ENCODE measurements at regions not wholly inside any gene's neighbourhood (a gene's known extent, or its start where the extent isn't known, plus 50 kb on each side); places are given as distances from the start of the nearest gene placed in this dataset.

GRCh38 chr16:25637236-25637635 lies 54.5 kb upstream of the HS3ST4 start:
- Histone ChIP-seq H3K9me3 (replicated peaks in 1 of 11) (0 out of 22 replicates have a peak, but pooled peaks cover 0 to 3% (median 0%) of the 10 kb centered on the region in 11 experiments), H3K4me3 (no peak overlapping the region), H3K36me3 (no peaks in the 10 kb centered on the region), H4K20me1 (no peaks in the 10 kb centered on the region), H3K27ac (no peak overlapping the region), H3K27me3 (peaks cover 0 to 3% (median 0%) of the 10 kb centered on the region in 11 experiments; a peak in 1 of 22 replicates), H3K4me1 (peaks cover 0 to 14% (median 0%) of the 10 kb centered on the region in 10 experiments; a peak in 6 of 20 replicates), H3K4me2 (no peak overlapping the region), H3K9ac (no peak overlapping the region)
- TF ChIP-seq Cebpa-rat (IDR thresholded peaks at IDR 0.05), result no peak

DNA sequence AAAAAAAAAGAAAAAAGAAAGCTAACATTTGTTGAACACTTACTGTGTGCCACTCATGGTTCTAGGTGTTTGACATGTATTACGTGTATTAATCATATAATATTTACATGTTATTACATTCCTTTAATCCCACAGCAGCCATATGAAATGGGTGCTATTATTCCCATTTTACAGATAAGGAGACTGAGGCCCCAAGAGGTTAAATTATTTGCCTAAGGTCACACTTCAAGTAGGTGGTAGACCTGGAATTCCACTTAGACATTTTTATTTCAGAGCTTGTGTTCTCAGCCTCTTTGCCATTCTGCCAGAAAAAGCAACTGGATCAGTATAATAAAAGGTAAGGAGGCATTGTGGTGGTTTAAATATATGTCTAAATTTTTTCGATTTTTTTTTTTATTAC lies 55.1 kb upstream of the HS3ST4 start:
- Histone ChIP-seq H3K36me3 (no peaks in the 10 kb centered on the region), H4K20me1 (no peaks in the 10 kb centered on the region), H3K4me3 (no peak overlapping the region), H3K27me3 (peaks cover 0 to 3% (median 0%) of the 10 kb centered on the region in 11 experiments; a peak in 1 of 22 replicates), H3K4me2 (no peak overlapping the region), H3K27ac (no peak overlapping the region), H3K9ac (no peak overlapping the region), H3K9me3 (replicated peaks in 1 of 11) (0 out of 22 replicates have a peak, but pooled peaks cover 0 to 3% (median 0%) of the 10 kb centered on the region in 11 experiments), H3K4me1 (peaks cover 0 to 14% (median 0%) of the 10 kb centered on the region in 10 experiments; a peak in 6 of 20 replicates)
- TF ChIP-seq Cebpa-rat (IDR thresholded peaks at IDR 0.05), result no peak

GRCh38 chr16:25635454-25635853 lies 56.3 kb upstream of the HS3ST4 start:
- TF ChIP-seq Cebpa-rat (IDR thresholded peaks at IDR 0.05), result no peak
- no peaks in the 10 kb centered on the region for H3K36me3 ChIP-seq
- no peaks in the 10 kb centered on the region for H4K20me1 ChIP-seq
- no peak overlapping the region for H3K4me3 ChIP-seq
- H3K4me1 ChIP-seq, result peaks cover 0 to 14% (median 0%) of the 10 kb centered on the region in 10 experiments; a peak in 6 of 20 replicates
- no peak overlapping the region for H3K27ac ChIP-seq
- no peak overlapping the region for H3K9ac ChIP-seq
- H3K9me3 ChIP-seq (replicated peaks in 1 of 11), result 0 out of 22 replicates have a peak, but pooled peaks cover 0 to 3% (median 0%) of the 10 kb centered on the region in 11 experiments
- peaks cover 0 to 3% (median 0%) of the 10 kb centered on the region in 11 experiments; a peak in 1 of 22 replicates for H3K27me3 ChIP-seq
- no peak overlapping the region for H3K4me2 ChIP-seq

GRCh38 chr16:25633549-25633948 lies 58.2 kb upstream of the HS3ST4 start:
- Histone ChIP-seq H3K36me3 (no peaks in the 10 kb centered on the region), H3K9ac (no peak overlapping the region), H4K20me1 (no peaks in the 10 kb centered on the region), H3K27ac (no peak overlapping the region), H3K9me3 (replicated peaks in 1 of 11) (peaks cover 0 to 7% (median 2%) of the 10 kb centered on the region in 11 experiments; a peak in 4 of 22 replicates), H3K27me3 (no peaks in the 10 kb centered on the region), H3K4me1 (peaks cover 0 to 14% (median 0%) of the 10 kb centered on the region in 10 experiments; a peak in 6 of 20 replicates), H3K4me2 (peak overlapping the region in 2 of 11 experiments; percentile 15 to 26; a peak in 2 of 22 replicates), H3K4me3 (no peak overlapping the region)
- no peak for TF ChIP-seq Cebpa-rat (IDR thresholded peaks at IDR 0.05)

- peaks cover 0 to 10% (median 0%) of the 10 kb centered on the region in 10 experiments; a peak in 6 of 20 replicates for H3K4me1 ChIP-seq
- no peak for TF ChIP-seq Cebpa-rat (IDR thresholded peaks at IDR 0.05)
- H3K9me3 ChIP-seq (replicated peaks in 1 of 11), result peaks cover 0 to 8% (median 2%) of the 10 kb centered on the region in 11 experiments; a peak in 4 of 22 replicates
- H3K9ac ChIP-seq, result no peak overlapping the region
- no peaks in the 10 kb centered on the region for H4K20me1 ChIP-seq
- H3K36me3 ChIP-seq, result no peaks in the 10 kb centered on the region
- no peak overlapping the region for H3K27ac ChIP-seq
- no peak overlapping the region for H3K4me2 ChIP-seq
- no peak overlapping the region for H3K4me3 ChIP-seq
- H3K27me3 ChIP-seq, result no peaks in the 10 kb centered on the region
Observed at GRCh38 chr16:25628766-25629165, 63.0 kb upstream of the HS3ST4 start.

GRCh38 chr16:25627641-25628040 lies 64.1 kb upstream of the HS3ST4 start:
- H3K9me3 ChIP-seq (replicated peaks in 1 of 11), result peaks cover 0 to 8% (median 2%) of the 10 kb centered on the region in 11 experiments; a peak in 4 of 22 replicates
- no peaks in the 10 kb centered on the region for H3K36me3 ChIP-seq

GRCh38 chr16:25626172-25626571 lies 65.6 kb upstream of the HS3ST4 start:
- Histone ChIP-seq H3K4me2 (no peak overlapping the region), H3K36me3 (no peaks in the 10 kb centered on the region), H3K4me3 (no peak overlapping the region), H4K20me1 (no peaks in the 10 kb centered on the region), H3K9me3 (replicated peaks in 1 of 11) (peaks cover 0 to 8% (median 2%) of the 10 kb centered on the region in 11 experiments; a peak in 4 of 22 replicates), H3K27me3 (no peaks in the 10 kb centered on the region), H3K4me1 (no peaks in the 10 kb centered on the region), H3K9ac (no peak overlapping the region), H3K27ac (no peak overlapping the region)
- no peak for TF ChIP-seq Cebpa-rat (IDR thresholded peaks at IDR 0.05)

More at GRCh38 chr16:25627641-25628040, 64.1 kb upstream of the HS3ST4 start:
- Histone ChIP-seq H3K9ac (no peak overlapping the region), H3K4me3 (no peak overlapping the region), H3K4me2 (no peak overlapping the region), H3K27ac (no peak overlapping the region), H3K27me3 (no peaks in the 10 kb centered on the region), H4K20me1 (no peaks in the 10 kb centered on the region), H3K4me1 (no peaks in the 10 kb centered on the region)
- TF ChIP-seq Cebpa-rat (IDR thresholded peaks at IDR 0.05), result no peak

DNA sequence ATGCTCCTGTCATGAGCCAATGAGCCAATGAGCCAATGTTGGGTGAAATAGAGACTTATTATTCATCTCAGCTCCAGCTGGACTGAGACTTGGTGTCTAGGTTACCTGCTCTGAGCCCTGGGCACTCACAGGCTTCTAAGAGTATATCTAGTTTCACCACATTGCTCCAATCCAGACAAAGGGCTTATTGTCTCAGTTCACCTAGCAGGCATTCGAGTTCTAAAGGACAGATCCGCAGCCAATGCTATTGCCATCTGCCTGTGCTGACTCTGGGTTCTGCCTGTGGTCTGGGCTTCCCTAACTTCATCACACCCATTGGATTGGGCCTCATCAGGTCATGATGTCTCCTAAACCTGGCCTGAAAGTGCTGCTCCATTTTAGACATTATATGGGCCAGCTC lies 66.1 kb upstream of the HS3ST4 start:
- Histone ChIP-seq H3K9ac (no peak overlapping the region), H3K4me3 (no peak overlapping the region), H3K36me3 (no peaks in the 10 kb centered on the region), H3K27ac (no peak overlapping the region), H3K4me2 (no peak overlapping the region), H3K9me3 (replicated peaks in 1 of 11) (peaks cover 0 to 8% (median 2%) of the 10 kb centered on the region in 11 experiments; a peak in 4 of 22 replicates), H4K20me1 (no peaks in the 10 kb centered on the region), H3K4me1 (no peaks in the 10 kb centered on the region), H3K27me3 (no peaks in the 10 kb centered on the region)
- TF ChIP-seq Cebpa-rat (IDR thresholded peaks at IDR 0.05), result no peak

GRCh38 chr16:25614716-25615265 lies 77.0 kb upstream of the HS3ST4 start:
- Histone ChIP-seq H3K9me3 (replicated peaks in 1 of 11) (peaks cover 0 to 10% (median 0%) of the 10 kb centered on the region in 11 experiments; a peak in 3 of 22 replicates), H3K27ac (no peak overlapping the region), H3K4me1 (no peaks in the 10 kb centered on the region), H3K9ac (no peak overlapping the region), H4K20me1 (no peaks in the 10 kb centered on the region), H3K4me2 (no peak overlapping the region), H3K36me3 (no peaks in the 10 kb centered on the region; a peak in 1 of 22 replicates), H3K27me3 (no peaks in the 10 kb centered on the region), H3K4me3 (no peak overlapping the region)
- TF ChIP-seq Cebpa-rat (IDR thresholded peaks at IDR 0.05), result no peak
